T-cell (primary cell): ENCODE measurements at regions not wholly inside any gene's neighbourhood (a gene's known extent, or its start where the extent isn't known, plus 50 kb on each side); places are given as distances from the start of the nearest gene placed in this dataset.

ENCODE experiments used
- ATAC-seq, 4 experiments: fragments of 200-7000 bp in 3 of 4; fragments of 150-1000 bp in 1 of 4; cut with Tn5 transposase; replicated peaks in 1 of 4; 1 replicate in 3 of 4; 2 replicates in 1 of 4; pipeline ENCODE4 v1.10.0; 2021; ENCODE audit warnings: moderate library complexity in 3 of 4, mild to moderate bottlenecking in 2 of 4, moderate number of reproducible peaks in 1 of 4
- CTCF ChIA-PET, 2 donors: fragments of 300-600 bp; sonication (Branson Sonifier 250); formaldehyde crosslinking; loops; one replicate each; lab custom pipeline; 2022; ENCODE audit warnings: antibody characterized with exemption in 2 of 2; lab: Charles Lee
- POLR2A ChIA-PET, 2 donors: fragments of 300-600 bp; sonication (Branson Sonifier 250); formaldehyde crosslinking; loops; one replicate each; lab custom pipeline; 2022; ENCODE audit warnings: antibody characterized with exemption in 2 of 2; lab: Charles Lee
- DNase-seq, 35 experiments: peaks; one replicate each; pipeline versions ENCODE4 v3.0.0 to v3.0.0-alpha.2; 2013 to 2023
- H3K27ac ChIP-seq: one replicate; pipeline ENCODE4 v1.5.1; 2013; ENCODE audit warnings: low read length
- H3K27me3 ChIP-seq, 2 experiments: replicated peaks in 1 of 2; 1 replicate in 1 of 2; 2 replicates in 1 of 2; pipeline versions ENCODE4 v1.6.1 to v1.7.0; 2013; ENCODE audit warnings: low read length in 1 of 2, mixed read lengths in 1 of 2; ENCODE audit not compliant: control insufficient read depth in 2 of 2, insufficient read depth in 2 of 2; ENCODE audit errors: extremely low read depth in 1 of 2
- H3K36me3 ChIP-seq, 2 donors: 1 replicate in 1 of 2; 2 replicates in 1 of 2; pipeline versions ENCODE4 v1.6.1 to v1.7.0; 2013; ENCODE audit warnings: low read length in 1 of 2; ENCODE audit not compliant: control insufficient read depth in 2 of 2, insufficient read depth in 1 of 2; ENCODE audit errors: extremely low read depth in 1 of 2
- H3K4me1 ChIP-seq, 2 experiments: 1 replicate in 1 of 2; 2 replicates in 1 of 2; pipeline versions ENCODE4 v1.6.1 to v1.7.0; 2013; ENCODE audit warnings: low read length in 2 of 2, mixed read lengths in 1 of 2; ENCODE audit not compliant: insufficient read depth in 2 of 2, control insufficient read depth in 1 of 2; ENCODE audit errors: extremely low read depth in 1 of 2
- H3K4me3 ChIP-seq, 2 donors: 1 replicate in 1 of 2; 2 replicates in 1 of 2; pipeline versions ENCODE4 v1.5.1 to v1.7.0; 2013; ENCODE audit warnings: mild to moderate bottlenecking in 2 of 2, low read length in 1 of 2, moderate library complexity in 1 of 2; ENCODE audit not compliant: control insufficient read depth in 1 of 2; ENCODE audit errors: extremely low read depth in 1 of 2
- H3K9me3 ChIP-seq: 2 replicates; pipeline ENCODE4 v1.7.0; 2013
- H3K27ac Mint-ChIP-seq, 2 donors: one replicate each; pipeline ENCODE4 v1.8.0; 2020 to 2021; ENCODE audit warnings: mild to moderate bottlenecking in 2 of 2, mixed read lengths in 2 of 2
- H3K27me3 Mint-ChIP-seq, 2 donors: one replicate each; pipeline ENCODE4 v1.8.0; 2021 to 2022; ENCODE audit warnings: mixed read lengths in 2 of 2
- H3K36me3 Mint-ChIP-seq: one replicate; pipeline ENCODE4 v1.8.0; 2021; ENCODE audit warnings: mixed read lengths
- H3K4me1 Mint-ChIP-seq, 3 donors: one replicate each; pipeline ENCODE4 v1.8.0; 2020 to 2022; ENCODE audit warnings: mixed read lengths in 3 of 3, mild to moderate bottlenecking in 1 of 3
- H3K4me3 Mint-ChIP-seq, 3 donors: one replicate each; pipeline ENCODE4 v1.8.0; 2020 to 2022; ENCODE audit warnings: mild to moderate bottlenecking in 3 of 3, mixed read lengths in 3 of 3, moderate library complexity in 3 of 3
- H3K9me3 Mint-ChIP-seq, 3 donors: one replicate each; pipeline ENCODE4 v1.8.0; 2020 to 2022; ENCODE audit warnings: mixed read lengths in 3 of 3
- whole genome bisulfite sequencing: methylation state at CpG from one replicate; pipeline ENCODE4 v1.1.5; 2013; ENCODE audit warnings: missing lambda C conversion rate; ENCODE audit not compliant: insufficient coverage; 5-methylcytosine and 5-hydroxymethylcytosine counted together

- no peak overlapping the region for H3K4me3 ChIP-seq
- no peaks in the 10 kb centered on the region for H3K4me1 ChIP-seq
- ChIA-PET CTCF (no interaction called here), POLR2A (no interaction called here)
- H3K4me1 Mint-ChIP-seq = no peaks in the 10 kb centered on the region
- no peaks in the 10 kb centered on the region for H3K27me3 Mint-ChIP-seq
- no peaks in the 10 kb centered on the region for H3K36me3 ChIP-seq
- H3K27me3 ChIP-seq = no peaks in the 10 kb centered on the region
- WGBS = 80% methylated on average over 2 of the region's 5 CpGs
- ATAC-seq (no peak), DNase-seq (no peak)
- H3K27ac Mint-ChIP-seq = no peak overlapping the region
- no peaks in the 10 kb centered on the region for H3K36me3 Mint-ChIP-seq
- H3K9me3 Mint-ChIP-seq = peaks cover 3 to 7% (median 5%) of the 10 kb centered on the region in 3 donors
- no peak overlapping the region for H3K27ac ChIP-seq
- no peak overlapping the region for H3K4me3 Mint-ChIP-seq
- H3K9me3 ChIP-seq = no peaks in the 10 kb centered on the region
Measured at GRCh38 chr16:76837872-76838271, 353.1 kb upstream of the MON1B start.

DNA sequence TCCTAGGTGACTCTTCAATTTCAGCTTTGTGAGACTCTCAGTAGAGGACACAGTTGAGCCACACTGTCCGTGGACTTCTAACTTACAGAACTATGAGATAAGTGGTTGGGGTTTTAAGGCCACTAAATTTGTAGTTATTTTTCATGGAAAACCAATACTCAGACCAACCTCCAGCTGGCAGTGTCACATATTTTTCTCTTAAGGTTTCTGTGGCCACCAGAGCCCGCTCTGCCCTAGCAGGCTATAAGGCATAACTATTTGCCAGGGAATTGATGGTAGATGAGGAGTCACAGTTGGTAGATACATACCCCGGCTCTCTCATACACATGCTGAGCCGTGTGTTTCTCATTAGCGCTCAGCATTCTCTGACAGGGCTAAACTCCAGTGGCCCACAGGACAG, 336.8 kb upstream of the MON1B start:
- no peaks in the 10 kb centered on the region for H3K4me1 Mint-ChIP-seq
- peaks cover 13 to 20% (median 15%) of the 10 kb centered on the region in 3 donors for H3K9me3 Mint-ChIP-seq
- POLR2A ChIA-PET = no interaction called here
- Histone ChIP-seq H3K9me3 (no peaks in the 10 kb centered on the region), H3K27me3 (no peaks in the 10 kb centered on the region), H3K36me3 (no peaks in the 10 kb centered on the region), H3K27ac (no peak overlapping the region), H3K4me3 (no peak overlapping the region), H3K4me1 (no peaks in the 10 kb centered on the region)
- CTCF ChIA-PET = no interaction called here
- no peaks in the 10 kb centered on the region for H3K27me3 Mint-ChIP-seq
- 96% methylated on average over 3 of the region's 5 CpGs for WGBS
- no peaks in the 10 kb centered on the region for H3K36me3 Mint-ChIP-seq
- DNase-seq = no peak
- ATAC-seq = no peak
- no peak overlapping the region for H3K4me3 Mint-ChIP-seq
- no peak overlapping the region for H3K27ac Mint-ChIP-seq

DNA sequence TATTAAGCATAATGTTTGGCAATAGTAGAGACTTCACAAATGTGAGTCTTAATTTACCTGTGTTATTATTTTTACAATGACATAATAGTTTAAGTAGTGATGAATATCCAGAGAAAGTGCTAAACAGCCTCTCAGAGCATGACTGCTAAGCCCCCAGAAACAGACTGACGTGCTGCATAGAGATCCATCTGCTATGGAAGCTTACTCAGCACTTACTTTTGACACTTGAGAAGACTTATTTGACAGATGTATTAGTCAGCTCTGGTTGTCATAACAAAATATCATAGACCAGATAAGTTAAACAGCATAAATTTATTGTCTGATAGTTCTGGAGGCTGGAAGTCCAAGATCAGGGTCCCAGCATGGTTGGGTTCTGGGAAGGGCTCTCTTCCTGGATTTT, 334.9 kb upstream of the MON1B start:
- Mint-ChIP-seq H3K27me3 (no peaks in the 10 kb centered on the region), H3K4me3 (no peak overlapping the region), H3K36me3 (no peaks in the 10 kb centered on the region), H3K27ac (no peak overlapping the region), H3K9me3 (peaks cover 15 to 26% (median 21%) of the 10 kb centered on the region in 3 donors), H3K4me1 (no peaks in the 10 kb centered on the region)
- H3K4me3 ChIP-seq = no peak overlapping the region
- no peak for ATAC-seq
- WGBS = no CpG with 5 or more reads among the region's 1 CpG
- DNase-seq = no peak
- H3K4me1 ChIP-seq = no peaks in the 10 kb centered on the region
- no peak overlapping the region for H3K27ac ChIP-seq
- H3K36me3 ChIP-seq = no peaks in the 10 kb centered on the region
- H3K27me3 ChIP-seq = no peaks in the 10 kb centered on the region
- CTCF ChIA-PET = interaction anchor here in 1 of 2 donors (0.6 kb wide), 1 partner anchor 44 kb away, joined by 3 read pairs; no protein-coding TSS in a partner anchor
- POLR2A ChIA-PET = no interaction called here
- H3K9me3 ChIP-seq = no peaks in the 10 kb centered on the region

- DNase-seq (no peak), ATAC-seq (no peak)
- no peaks in the 10 kb centered on the region for H3K9me3 ChIP-seq
- no peaks in the 10 kb centered on the region for H3K4me1 ChIP-seq
- POLR2A ChIA-PET = no interaction called here
- no peaks in the 10 kb centered on the region for H3K27me3 ChIP-seq
- H3K4me3 Mint-ChIP-seq = no peak overlapping the region
- peaks cover 20 to 26% (median 21%) of the 10 kb centered on the region in 3 donors for H3K9me3 Mint-ChIP-seq
- no peak overlapping the region for H3K4me3 ChIP-seq
- H3K27me3 Mint-ChIP-seq = no peaks in the 10 kb centered on the region
- WGBS = 13% methylated on average over 1 of the region's 1 CpG
- CTCF ChIA-PET = no interaction called here
- H3K27ac Mint-ChIP-seq = no peak overlapping the region
- no peaks in the 10 kb centered on the region for H3K36me3 ChIP-seq
- no peak overlapping the region for H3K27ac ChIP-seq
- no peaks in the 10 kb centered on the region for H3K4me1 Mint-ChIP-seq
- H3K36me3 Mint-ChIP-seq = no peaks in the 10 kb centered on the region
Measured at GRCh38 chr16:76857402-76857801, 333.6 kb upstream of the MON1B start.

DNA sequence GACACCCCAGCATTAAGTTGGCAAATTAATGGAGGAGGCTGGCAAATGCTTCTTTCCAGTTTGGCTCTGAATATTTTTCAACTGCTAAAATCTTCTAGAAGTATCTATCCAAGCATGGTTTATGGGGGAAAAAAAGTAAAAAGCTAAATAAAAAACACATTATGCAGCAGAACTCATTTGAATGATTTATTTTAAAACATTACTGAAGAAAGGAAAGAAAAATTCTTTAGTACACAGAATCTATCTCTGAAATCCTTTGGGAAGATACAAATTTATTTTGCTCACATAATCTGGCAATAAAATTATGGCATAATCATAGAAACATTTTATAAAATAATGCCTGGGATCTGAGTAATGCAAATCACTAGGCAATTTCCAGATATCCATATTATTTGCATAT, 328.1 kb upstream of the MON1B start:
- Histone ChIP-seq H3K9me3 (no peaks in the 10 kb centered on the region), H3K4me3 (no peak overlapping the region), H3K4me1 (no peaks in the 10 kb centered on the region), H3K36me3 (no peaks in the 10 kb centered on the region), H3K27me3 (no peaks in the 10 kb centered on the region), H3K27ac (no peak overlapping the region)
- ATAC-seq = no peak
- Mint-ChIP-seq H3K27me3 (no peaks in the 10 kb centered on the region), H3K36me3 (no peaks in the 10 kb centered on the region), H3K4me1 (no peaks in the 10 kb centered on the region), H3K9me3 (peaks cover 16 to 23% (median 16%) of the 10 kb centered on the region in 3 donors), H3K4me3 (no peak overlapping the region), H3K27ac (no peak overlapping the region)
- ChIA-PET CTCF (no interaction called here), POLR2A (no interaction called here)
- no peak for DNase-seq

GRCh38 chr16:76866994-76867393, 324.0 kb upstream of the MON1B start:
- Histone ChIP-seq H3K27ac (no peak overlapping the region), H3K9me3 (no peaks in the 10 kb centered on the region), H3K36me3 (no peaks in the 10 kb centered on the region), H3K4me1 (no peaks in the 10 kb centered on the region), H3K4me3 (no peak overlapping the region), H3K27me3 (no peaks in the 10 kb centered on the region)
- no peak overlapping the region for H3K27ac Mint-ChIP-seq
- H3K4me3 Mint-ChIP-seq = no peak overlapping the region
- ATAC-seq (no peak), DNase-seq (no peak)
- H3K36me3 Mint-ChIP-seq = no peaks in the 10 kb centered on the region
- CTCF ChIA-PET = no interaction called here
- POLR2A ChIA-PET = no interaction called here
- H3K27me3 Mint-ChIP-seq = no peaks in the 10 kb centered on the region
- H3K9me3 Mint-ChIP-seq = peaks cover 0 to 19% (median 0%) of the 10 kb centered on the region in 3 donors
- WGBS = 42% methylated on average over 1 of the region's 1 CpG
- no peaks in the 10 kb centered on the region for H3K4me1 Mint-ChIP-seq

DNA sequence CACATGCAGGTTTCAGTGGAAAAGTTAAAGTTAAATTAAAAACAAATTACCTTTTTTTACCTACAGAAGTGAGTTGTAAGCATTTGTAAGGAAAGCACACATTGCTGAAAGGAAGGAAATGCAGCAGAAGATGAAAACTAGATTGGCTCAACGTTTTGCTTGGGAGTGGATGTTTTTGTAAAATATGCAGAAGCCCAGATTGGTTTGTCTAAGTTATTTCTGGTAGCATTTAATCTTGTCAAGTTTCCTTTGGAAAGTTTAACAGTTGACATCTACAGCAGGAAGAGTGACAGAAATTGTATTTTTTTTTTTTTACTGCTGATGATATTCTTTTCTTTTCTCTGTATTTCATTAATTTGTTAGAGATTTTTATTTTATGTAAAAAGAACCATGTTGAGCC, 315.1 kb upstream of the MON1B start:
- CTCF ChIA-PET = interaction anchor here in 1 of 2 donors (0.6 kb wide), 1 partner anchor 15 kb away, joined by 7 read pairs; no protein-coding TSS in a partner anchor
- Histone ChIP-seq H3K36me3 (no peaks in the 10 kb centered on the region), H3K4me1 (no peaks in the 10 kb centered on the region), H3K9me3 (no peaks in the 10 kb centered on the region), H3K27ac (no peak overlapping the region), H3K27me3 (no peaks in the 10 kb centered on the region), H3K4me3 (no peak overlapping the region)
- H3K9me3 Mint-ChIP-seq = peaks cover 0 to 13% (median 3%) of the 10 kb centered on the region in 3 donors
- DNase-seq (no peak), ATAC-seq (no peak)
- H3K27me3 Mint-ChIP-seq = no peaks in the 10 kb centered on the region
- H3K27ac Mint-ChIP-seq = no peak overlapping the region
- POLR2A ChIA-PET = no interaction called here
- H3K4me1 Mint-ChIP-seq = no peaks in the 10 kb centered on the region
- no peaks in the 10 kb centered on the region for H3K36me3 Mint-ChIP-seq
- H3K4me3 Mint-ChIP-seq = no peak overlapping the region
- 0% methylated on average over 1 of the region's 1 CpG for WGBS
